ENCODE measurements at regions not wholly inside any gene's neighbourhood (a gene's known extent, or its start where the extent isn't known, plus 50 kb on each side); places are given as distances from the start of the nearest gene placed in this dataset.
A peak's percentile ranks its signal among the peaks of the same experiment; 100 is the strongest.

GRCh38 chr5:17763301-17763700 is 129.0 kb downstream of the TAF11L14 start:
- DNase-seq: peak; percentile 5

DNA sequence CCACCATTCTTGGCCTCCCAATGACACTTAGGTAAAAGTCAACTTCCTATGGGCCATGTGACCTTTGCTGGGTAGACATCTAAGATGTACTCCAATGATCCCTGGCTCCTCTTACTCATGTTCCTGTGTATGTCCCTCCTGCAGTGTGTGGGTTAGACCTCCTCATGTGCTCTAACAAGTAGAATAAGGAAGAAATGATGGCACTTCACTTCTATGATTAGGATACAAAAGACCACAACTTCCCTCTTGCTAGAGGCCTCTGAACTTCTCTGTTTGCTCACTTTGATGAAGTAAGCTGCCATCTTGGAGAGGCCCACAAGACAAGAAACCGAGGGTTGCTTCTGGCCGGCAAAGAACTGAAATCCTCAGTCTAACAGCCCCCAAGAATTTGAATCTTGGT is 131.8 kb downstream of the TAF11L14 start:
- no peak for DNase-seq

GRCh38 chr5:17769277-17769676 is 135.0 kb downstream of the TAF11L14 start:
- no peak for DNase-seq

- DNase-seq: no peak
Measured at GRCh38 chr5:17772232-17772631, 138.0 kb downstream of the TAF11L14 start.

DNA sequence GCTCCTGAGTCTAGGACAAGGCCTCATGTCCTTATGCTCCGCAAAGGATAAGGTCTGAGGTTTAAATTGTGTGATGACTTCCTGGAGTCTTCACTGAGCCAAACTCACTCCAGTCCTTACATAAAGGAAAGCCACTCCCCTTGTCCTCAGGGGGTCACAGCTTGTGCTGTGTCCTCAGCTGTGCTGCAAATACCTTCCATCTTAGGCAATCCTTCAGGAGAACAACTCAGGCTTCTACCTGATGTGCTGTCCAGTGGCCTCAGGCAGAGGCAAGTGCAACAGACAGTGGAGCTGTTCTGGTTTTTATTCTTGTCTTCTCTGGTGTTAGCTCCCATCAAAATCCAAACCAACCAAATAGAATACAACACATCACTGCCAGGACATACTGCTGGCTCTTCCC is 151.5 kb downstream of the TAF11L14 start:
- DNase-seq: no peak

GRCh38 chr5:17788351-17788750 is 154.1 kb downstream of the TAF11L14 start:
- no peak for DNase-seq

DNA sequence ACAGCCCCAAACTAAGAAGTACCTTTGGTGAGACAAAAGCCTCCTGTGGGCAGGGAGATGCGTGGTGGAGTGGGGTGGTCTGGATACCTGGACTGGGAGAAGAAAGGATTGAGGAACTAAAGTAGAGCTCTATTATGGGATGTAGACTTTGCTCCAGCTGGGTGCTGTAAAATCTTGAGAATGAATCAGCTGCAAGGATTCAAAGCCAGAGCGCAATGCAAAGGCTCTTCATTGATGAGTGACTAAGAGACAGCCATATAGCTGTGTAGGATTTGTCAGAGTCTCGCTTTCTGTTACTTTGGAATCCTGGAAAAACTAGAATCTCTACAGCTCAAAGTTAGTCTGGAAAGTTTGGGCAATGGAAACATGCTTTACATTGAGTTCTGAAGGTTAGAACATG is 159.9 kb downstream of the TAF11L14 start:
- DNase-seq: no peak

GRCh38 chr5:17794815-17795214 is 160.6 kb downstream of the TAF11L14 start:
- DNase-seq: no peak

DNA sequence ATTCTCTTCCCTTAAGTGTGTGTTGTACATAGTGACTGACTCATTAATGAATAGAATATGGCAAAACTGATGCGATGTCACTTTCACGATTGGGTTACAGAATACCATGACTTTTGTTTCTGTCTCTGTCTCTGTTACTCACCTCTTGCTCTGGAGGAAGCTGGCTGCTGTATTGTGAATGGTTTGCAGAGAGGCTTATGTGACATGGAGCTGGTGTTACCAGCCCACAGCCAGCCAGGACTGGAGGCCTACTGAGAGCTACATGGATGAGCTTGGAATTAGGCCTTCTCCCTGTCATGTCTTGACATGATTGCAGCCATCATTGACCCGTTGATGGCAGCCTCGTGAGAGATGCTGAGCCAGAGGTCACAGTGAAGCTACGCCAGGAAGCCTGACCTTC is 161.9 kb downstream of the TAF11L14 start:
- no peak for DNase-seq

DNA sequence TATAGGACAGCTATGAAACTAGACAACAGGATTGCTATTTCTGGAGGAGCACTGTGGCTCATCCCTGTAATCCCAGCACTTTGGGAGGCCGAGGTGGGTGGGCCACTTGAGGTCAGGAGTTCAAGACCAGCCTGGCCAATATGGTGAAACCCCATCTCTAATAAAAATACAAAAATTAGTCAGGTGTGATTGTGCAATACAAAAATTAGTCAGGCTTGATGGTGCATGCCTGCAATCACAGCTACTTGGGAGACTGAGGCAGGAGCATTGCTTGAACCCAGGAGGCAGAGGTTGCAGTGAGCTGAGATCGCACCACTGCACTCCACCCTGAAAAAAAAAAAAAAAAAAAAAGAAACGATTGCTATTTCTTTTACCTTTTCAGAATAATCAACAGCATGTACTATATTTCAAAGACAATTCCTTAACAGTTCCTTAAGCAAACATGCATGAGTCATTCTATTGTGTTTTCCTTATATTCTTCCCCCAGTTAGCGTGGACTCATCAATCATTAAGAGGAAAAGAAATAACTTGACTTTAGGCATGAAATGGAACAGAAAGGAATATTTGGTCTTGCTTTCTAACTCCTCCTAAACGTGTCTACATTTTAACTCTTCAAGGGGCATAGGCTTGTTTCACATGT is 162.6 kb downstream of the TAF11L14 start:
- no peak for DNase-seq

DNA sequence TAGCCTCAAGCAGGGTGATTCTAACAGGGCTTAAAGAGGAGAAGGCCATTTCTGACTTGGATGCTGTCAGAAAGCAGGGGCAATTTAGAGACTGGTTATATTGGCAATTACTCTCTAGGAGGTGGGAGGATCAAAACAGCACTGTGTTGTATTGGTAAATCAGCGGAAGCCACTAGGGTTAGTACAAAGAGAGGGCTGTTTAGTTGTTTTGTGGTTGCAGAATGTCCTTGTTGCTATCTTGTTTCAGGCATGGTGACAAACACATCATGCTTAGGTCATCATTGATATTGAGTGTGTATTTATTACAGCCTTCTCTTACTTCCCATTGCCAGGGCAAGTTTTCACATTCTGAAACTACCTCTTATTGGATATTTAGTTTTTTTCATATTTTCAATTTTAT is 165.3 kb downstream of the TAF11L14 start:
- no peak for DNase-seq

DNA sequence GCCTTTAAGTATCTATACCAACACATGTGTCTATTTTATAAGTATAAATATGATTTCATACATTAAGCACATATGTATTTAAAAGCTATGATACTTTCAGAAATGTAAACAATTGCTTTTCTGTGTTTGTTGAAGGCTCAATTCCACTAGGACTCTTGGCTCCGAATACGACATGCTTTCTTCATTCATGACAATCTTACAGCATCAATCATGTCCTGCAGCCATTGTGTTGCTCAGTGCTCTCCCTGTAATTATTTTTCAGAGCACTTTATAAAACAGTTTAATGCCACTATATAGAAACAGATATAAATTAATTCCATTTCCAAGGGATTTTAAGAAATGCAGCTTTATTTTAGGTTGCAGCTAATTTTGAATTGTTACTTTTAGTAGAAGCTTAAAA is 167.3 kb downstream of the TAF11L14 start:
- DNase-seq: no peak

GRCh38 chr5:17802256-17802655 is 168.0 kb downstream of the TAF11L14 start:
- DNase-seq: no peak

- no peak for DNase-seq
Measured at GRCh38 chr5:17803971-17804370, 169.7 kb downstream of the TAF11L14 start.

GRCh38 chr5:17805227-17805825 is 171.1 kb downstream of the TAF11L14 start:
- no peak for DNase-seq

GRCh38 chr5:17806818-17807468 is 172.7 kb downstream of the TAF11L14 start:
- no peak for DNase-seq

- DNase-seq: peak; percentile 0
Measured at GRCh38 chr5:17808566-17808965, 174.3 kb downstream of the TAF11L14 start.

- no peak for DNase-seq
Measured at GRCh38 chr5:17810734-17811133, 176.5 kb downstream of the TAF11L14 start.

DNA sequence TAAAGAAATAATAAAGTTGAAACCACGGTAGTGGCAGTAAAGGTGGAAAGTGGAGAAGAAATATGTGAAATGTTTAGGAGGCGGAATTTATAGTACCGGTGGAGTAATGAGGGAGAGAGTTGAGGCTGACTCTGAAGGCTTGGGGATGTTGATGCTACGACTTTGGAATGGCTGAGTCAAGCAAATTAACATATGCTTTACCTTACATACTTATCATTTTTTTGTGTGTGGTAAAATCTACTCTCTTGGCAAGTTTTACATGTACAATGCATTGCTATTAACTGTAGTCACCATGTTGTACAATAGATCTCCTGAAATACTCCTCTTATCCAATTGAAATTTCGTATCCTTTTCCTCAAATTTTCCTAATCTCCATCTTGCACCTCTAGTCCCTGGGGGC is 179.0 kb downstream of the TAF11L14 start:
- no peak for DNase-seq

DNA sequence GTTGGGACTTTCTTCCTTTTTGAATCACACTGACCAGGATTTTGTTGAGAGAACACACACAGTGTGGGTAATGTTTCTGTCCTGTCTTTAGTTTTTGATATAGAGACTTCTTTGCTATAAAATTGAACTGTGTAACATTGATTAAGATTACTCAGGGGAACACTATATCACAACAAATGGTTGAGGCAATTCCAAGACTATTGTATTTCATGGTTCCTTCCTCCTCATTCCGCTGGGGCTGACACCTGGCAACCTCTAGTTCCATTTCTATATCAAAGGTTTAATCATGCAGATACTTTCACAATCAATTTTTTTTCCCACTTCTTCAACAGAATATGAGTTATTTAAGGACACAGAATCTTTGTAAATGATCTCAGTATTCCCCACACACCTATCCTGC is 182.2 kb downstream of the TAF11L14 start:
- no peak for DNase-seq

DNA sequence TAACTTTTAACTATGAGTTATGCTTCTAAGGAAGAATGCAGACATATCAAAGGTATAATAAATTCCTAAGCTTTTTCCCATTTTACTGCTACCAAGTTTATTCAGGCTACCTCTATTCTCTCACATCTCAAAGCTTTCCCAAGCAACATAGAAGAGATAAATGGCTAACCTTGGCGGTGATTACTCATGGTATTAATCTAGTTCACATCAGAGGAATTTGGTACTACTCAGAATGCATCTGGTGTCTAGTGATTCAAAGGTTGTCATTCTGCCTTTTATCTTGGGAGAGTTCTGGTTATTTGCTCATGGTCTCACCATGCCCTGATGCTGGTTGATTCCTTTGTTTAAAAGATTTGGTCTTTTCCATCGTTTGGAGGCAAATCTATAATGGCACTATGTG is 182.7 kb downstream of the TAF11L14 start:
- no peak for DNase-seq

DNA sequence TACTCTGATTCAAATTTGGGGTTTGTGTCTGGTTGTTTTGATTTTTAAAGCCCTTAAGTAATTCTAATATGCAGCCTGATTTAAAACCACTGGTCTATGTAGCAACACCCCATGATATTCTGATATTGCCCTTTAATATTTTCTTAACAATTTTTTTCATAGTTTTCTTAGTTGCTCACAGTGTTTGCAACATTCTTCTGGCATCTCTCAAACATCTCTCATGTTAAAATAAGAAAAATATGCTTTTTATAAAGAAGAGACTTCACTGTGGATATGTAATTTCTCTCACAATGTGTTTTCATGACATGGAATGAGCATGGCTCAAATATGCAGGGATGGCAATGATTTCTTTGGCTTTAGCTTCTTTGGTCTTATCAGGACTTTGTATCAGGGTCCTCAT is 183.7 kb downstream of the TAF11L14 start:
- DNase-seq: no peak

DNA sequence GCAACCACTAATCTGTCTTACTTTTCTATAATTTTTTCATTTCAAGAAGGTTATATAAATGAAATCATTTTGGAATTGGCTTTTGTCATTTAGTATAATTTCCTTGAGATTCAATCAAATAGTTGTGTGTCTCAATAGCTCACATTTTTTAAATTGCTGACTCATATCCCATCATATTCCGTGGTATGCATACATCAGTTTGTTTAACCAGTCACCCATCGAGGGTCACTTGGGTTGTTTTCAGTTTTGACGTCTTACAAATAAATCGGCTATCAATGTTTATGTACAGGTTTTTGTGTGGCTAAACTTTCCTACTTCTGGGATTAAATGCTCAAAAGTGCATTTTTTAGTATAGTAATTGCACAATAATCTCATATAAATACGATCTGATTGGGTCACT is 185.5 kb downstream of the TAF11L14 start:
- no peak for DNase-seq

DNA sequence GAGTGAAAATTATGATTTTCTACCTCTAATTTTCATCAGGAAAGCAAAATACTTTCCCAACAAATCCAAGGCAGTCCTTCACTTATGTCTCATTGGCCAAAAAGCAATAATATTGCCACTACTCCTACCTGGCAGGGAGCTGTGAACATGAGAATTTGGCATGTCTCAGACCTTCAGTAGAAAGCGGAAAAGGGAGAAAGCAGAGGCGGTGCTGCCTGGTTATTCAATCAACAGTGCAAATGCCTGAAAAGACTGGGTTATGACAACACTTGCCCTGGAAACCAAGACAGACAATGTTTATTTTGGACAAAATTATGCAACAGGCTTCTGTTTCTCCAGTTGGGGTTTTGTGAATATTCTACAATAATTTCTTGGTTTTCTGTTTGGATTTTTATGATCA is 194.4 kb downstream of the TAF11L14 start:
- DNase-seq: no peak

- no peak for DNase-seq
Measured at GRCh38 chr5:17829456-17829855, 195.2 kb downstream of the TAF11L14 start.

Data from NCI-H82 (cell line).